Hematopoietic multipotent progenitor cell treated with erythropoietin and hydrocortisone succinate and interleukin-3 and kit ligand, for 4 days (in vitro differentiated cells): ENCODE measurements at regions not wholly inside any gene's neighbourhood (a gene's known extent, or its start where the extent isn't known, plus 50 kb on each side); places are given as distances from the start of the nearest gene placed in this dataset.

Experiments
- DNase-seq: peaks from one replicate; pipeline ENCODE4 v3.0.0-alpha.2; 2015

- DNase-seq = no peak
Observed at GRCh38 chr14:101220921-101221510, 317.5 kb upstream of the RTL1 start.

GRCh38 chr14:101221549-101222160 lies 318.1 kb upstream of the RTL1 start:
- no peak for DNase-seq

GRCh38 chr14:101222362-101223070 lies 319.0 kb upstream of the RTL1 start:
- DNase-seq = no peak

- no peak for DNase-seq
Observed at GRCh38 chr14:101223127-101223526, 319.6 kb upstream of the RTL1 start.

GRCh38 chr14:101223561-101224162 lies 320.1 kb upstream of the RTL1 start:
- no peak for DNase-seq

GRCh38 chr14:101224356-101225156 lies 321.0 kb upstream of the RTL1 start:
- no peak for DNase-seq

- DNase-seq = peak; percentile 80
Observed at GRCh38 chr14:101225157-101226152, 321.9 kb upstream of the RTL1 start.

GRCh38 chr14:101226265-101226602 lies 322.7 kb upstream of the RTL1 start:
- DNase-seq = no peak

GRCh38 chr14:101226603-101227425 lies 323.3 kb upstream of the RTL1 start:
- peak; percentile 45 for DNase-seq

GRCh38 chr14:101227611-101228594 lies 324.4 kb upstream of the RTL1 start:
- DNase-seq = no peak

GRCh38 chr14:101228949-101229541 lies 325.5 kb upstream of the RTL1 start:
- DNase-seq = no peak

GRCh38 chr14:101229666-101230065 lies 326.1 kb upstream of the RTL1 start:
- DNase-seq = no peak

GRCh38 chr14:101230161-101230850 lies 326.8 kb upstream of the RTL1 start:
- DNase-seq = no peak

GRCh38 chr14:101230851-101231550 lies 327.5 kb upstream of the RTL1 start:
- DNase-seq = no peak

- DNase-seq = no peak
Observed at GRCh38 chr14:101231828-101232227, 328.3 kb upstream of the RTL1 start.

- DNase-seq = no peak
Observed at GRCh38 chr14:101232340-101233020, 328.8 kb upstream of the DIO3 start.

- DNase-seq = peak; percentile 28
Observed at GRCh38 chr14:101233021-101233366, 328.3 kb upstream of the DIO3 start.
